Vagina (tissue), 2 donors: ENCODE measurements at regions not wholly inside any gene's neighbourhood (a gene's known extent, or its start where the extent isn't known, plus 50 kb on each side); places are given as distances from the start of the nearest gene placed in this dataset.

Experiments
- POLR2A ChIP-seq, 2 donors: fragments of 450-650 bp; IDR thresholded peaks; one replicate each; pipeline ENCODE4 v1.6.1; 2017; ENCODE audit warnings: antibody characterized with exemption in 2 of 2, mild to moderate bottlenecking in 2 of 2, moderate library complexity in 2 of 2
- POLR2AphosphoS5 ChIP-seq, 2 donors: sonication (generic); formaldehyde crosslinking; IDR thresholded peaks; one replicate each; pipeline ENCODE4 v1.9.0; 2017; ENCODE audit warnings: antibody characterized with exemption in 2 of 2, mild to moderate bottlenecking in 2 of 2, low read depth in 1 of 2; ENCODE audit not compliant: insufficient read depth in 1 of 2
- TF ChIP-seq, protein P1 (sequence below), 3 experiments: fragments of 450-650 bp in 2 of 3; fragments of 200-600 bp in 1 of 3; sonication (generic) in 1 of 3; IDR thresholded peaks; one replicate each; pipeline ENCODE4 v1.5.1; 2017 to 2019; ENCODE audit warnings: antibody characterized with exemption in 3 of 3, mild to moderate bottlenecking in 2 of 3, moderate library complexity in 2 of 3

DNA sequence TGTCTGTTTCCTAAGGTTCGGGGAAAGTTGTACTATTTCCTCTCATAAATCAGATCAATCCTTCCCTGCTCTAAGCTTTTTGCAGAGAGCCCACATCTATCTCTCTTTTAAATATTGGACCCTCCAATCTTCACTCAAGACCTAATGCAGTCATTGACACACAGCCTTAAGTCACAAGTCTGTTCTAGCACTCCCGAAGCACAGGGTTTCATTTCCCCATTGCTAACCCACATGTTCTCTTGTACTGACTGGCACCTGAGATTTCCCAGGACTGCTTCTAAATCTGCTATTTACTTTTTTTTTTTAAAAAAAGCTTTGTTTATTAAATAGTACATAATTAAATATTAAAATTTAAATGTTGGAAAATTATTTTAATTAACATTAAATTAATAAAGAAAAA, 674.7 kb downstream of the TBC1D22A start:
- TF ChIP-seq POLR2A (IDR thresholded peaks at IDR 0.05) (no peak), POLR2AphosphoS5 (IDR thresholded peaks at IDR 0.05; ENCODE audit: insufficient read depth in 1 of 2, low read depth in 1 of 2) (no peak)
- TF ChIP-seq, protein P1, sequence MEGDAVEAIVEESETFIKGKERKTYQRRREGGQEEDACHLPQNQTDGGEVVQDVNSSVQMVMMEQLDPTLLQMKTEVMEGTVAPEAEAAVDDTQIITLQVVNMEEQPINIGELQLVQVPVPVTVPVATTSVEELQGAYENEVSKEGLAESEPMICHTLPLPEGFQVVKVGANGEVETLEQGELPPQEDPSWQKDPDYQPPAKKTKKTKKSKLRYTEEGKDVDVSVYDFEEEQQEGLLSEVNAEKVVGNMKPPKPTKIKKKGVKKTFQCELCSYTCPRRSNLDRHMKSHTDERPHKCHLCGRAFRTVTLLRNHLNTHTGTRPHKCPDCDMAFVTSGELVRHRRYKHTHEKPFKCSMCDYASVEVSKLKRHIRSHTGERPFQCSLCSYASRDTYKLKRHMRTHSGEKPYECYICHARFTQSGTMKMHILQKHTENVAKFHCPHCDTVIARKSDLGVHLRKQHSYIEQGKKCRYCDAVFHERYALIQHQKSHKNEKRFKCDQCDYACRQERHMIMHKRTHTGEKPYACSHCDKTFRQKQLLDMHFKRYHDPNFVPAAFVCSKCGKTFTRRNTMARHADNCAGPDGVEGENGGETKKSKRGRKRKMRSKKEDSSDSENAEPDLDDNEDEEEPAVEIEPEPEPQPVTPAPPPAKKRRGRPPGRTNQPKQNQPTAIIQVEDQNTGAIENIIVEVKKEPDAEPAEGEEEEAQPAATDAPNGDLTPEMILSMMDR (IDR thresholded peaks at IDR 0.05) = no peak
